Naive thymus-derived CD4-positive, alpha-beta T cell (primary cell): ENCODE measurements at regions not wholly inside any gene's neighbourhood (a gene's known extent, or its start where the extent isn't known, plus 50 kb on each side); places are given as distances from the start of the nearest gene placed in this dataset.
A peak's percentile ranks its signal among the peaks of the same experiment; 100 is the strongest.

Source experiments
- ATAC-seq: fragments of 150-1000 bp; cut with Tn5 transposase; 2 replicates; pipeline ENCODE4 v1.10.0; 2021; ENCODE audit warnings: mild to moderate bottlenecking, moderate library complexity
- CTCF ChIA-PET: fragments of 350-600 bp; sonication (Branson Sonifier 250); formaldehyde crosslinking; loops from one replicate; lab custom pipeline; 2021; ENCODE audit warnings: antibody characterized with exemption; lab: Charles Lee
- POLR2A ChIA-PET: fragments of 350-600 bp; sonication (Branson Sonifier 250); formaldehyde crosslinking; loops from one replicate; lab custom pipeline; 2021; ENCODE audit warnings: antibody characterized with exemption, inconsistent platforms; lab: Charles Lee
- DNase-seq, 9 donors: peaks; one replicate each; pipeline versions ENCODE4 v3.0.0 to v3.0.0-alpha.2; 2020 to 2022; ENCODE audit warnings: mixed read lengths in 1 of 9
- H3K27ac ChIP-seq: one replicate; pipeline ENCODE4 v1.7.0; 2013; ENCODE audit warnings: mild to moderate bottlenecking, low read depth, low read length, moderate library complexity
- H3K27me3 ChIP-seq, 2 donors: one replicate each; pipeline ENCODE4 v1.7.0; 2013; ENCODE audit warnings: low read length in 2 of 2, mild to moderate bottlenecking in 2 of 2, moderate library complexity in 2 of 2; ENCODE audit not compliant: control insufficient read depth in 2 of 2, insufficient read depth in 2 of 2
- H3K36me3 ChIP-seq, 3 experiments: 1 replicate in 2 of 3; 2 replicates in 1 of 3; pipeline ENCODE4 v1.7.0; 2013; ENCODE audit warnings: low read length in 3 of 3, mild to moderate bottlenecking in 3 of 3, moderate library complexity in 1 of 3; ENCODE audit not compliant: insufficient read depth in 3 of 3, control insufficient read depth in 2 of 3
- H3K4me1 ChIP-seq, 2 donors: one replicate each; pipeline ENCODE4 v1.7.0; 2013; ENCODE audit warnings: low read length in 2 of 2, mild to moderate bottlenecking in 2 of 2, moderate library complexity in 1 of 2; ENCODE audit not compliant: control insufficient read depth in 2 of 2, insufficient read depth in 2 of 2
- H3K4me3 ChIP-seq: 2 replicates; pipeline ENCODE4 v1.7.0; 2013; ENCODE audit warnings: mild to moderate bottlenecking, low read length
- H3K9me3 ChIP-seq, 3 experiments: 1 replicate in 2 of 3; 2 replicates in 1 of 3; pipeline ENCODE4 v1.7.0; 2013; ENCODE audit warnings: low read length in 3 of 3; ENCODE audit not compliant: control insufficient read depth in 2 of 3
- H3K27ac Mint-ChIP-seq, 9 donors: one replicate each; pipeline ENCODE4 v1.8.0; 2020 to 2022; ENCODE audit warnings: mixed read lengths in 9 of 9, mild to moderate bottlenecking in 8 of 9, moderate library complexity in 5 of 9, inconsistent platforms in 2 of 9
- H3K27me3 Mint-ChIP-seq, 5 donors: one replicate each; pipeline ENCODE4 v1.8.0; 2021 to 2022; ENCODE audit warnings: mixed read lengths in 5 of 5, mild to moderate bottlenecking in 1 of 5
- H3K36me3 Mint-ChIP-seq, 5 donors: one replicate each; pipeline ENCODE4 v1.8.0; 2020 to 2022; ENCODE audit warnings: mixed read lengths in 5 of 5, mild to moderate bottlenecking in 3 of 5, inconsistent platforms in 1 of 5
- H3K4me1 Mint-ChIP-seq, 7 donors: one replicate each; pipeline ENCODE4 v1.8.0; 2020 to 2022; ENCODE audit warnings: mixed read lengths in 7 of 7, mild to moderate bottlenecking in 3 of 7, inconsistent platforms in 1 of 7
- H3K4me3 Mint-ChIP-seq, 10 donors: one replicate each; pipeline ENCODE4 v1.8.0; 2020 to 2022; ENCODE audit warnings: mild to moderate bottlenecking in 10 of 10, mixed read lengths in 10 of 10, moderate library complexity in 6 of 10, inconsistent platforms in 2 of 10
- H3K9me3 Mint-ChIP-seq, 11 donors: one replicate each; pipeline ENCODE4 v1.8.0; 2020 to 2022; ENCODE audit warnings: mixed read lengths in 11 of 11, mild to moderate bottlenecking in 4 of 11, inconsistent platforms in 1 of 11, moderate library complexity in 1 of 11
- intact Hi-C, 2 donors: fragments of 100-400 bp; cut with micrococcal nuclease; formaldehyde crosslinking; loops; one replicate each; pipeline ENCODE4 v1.15.1; 2023

DNA sequence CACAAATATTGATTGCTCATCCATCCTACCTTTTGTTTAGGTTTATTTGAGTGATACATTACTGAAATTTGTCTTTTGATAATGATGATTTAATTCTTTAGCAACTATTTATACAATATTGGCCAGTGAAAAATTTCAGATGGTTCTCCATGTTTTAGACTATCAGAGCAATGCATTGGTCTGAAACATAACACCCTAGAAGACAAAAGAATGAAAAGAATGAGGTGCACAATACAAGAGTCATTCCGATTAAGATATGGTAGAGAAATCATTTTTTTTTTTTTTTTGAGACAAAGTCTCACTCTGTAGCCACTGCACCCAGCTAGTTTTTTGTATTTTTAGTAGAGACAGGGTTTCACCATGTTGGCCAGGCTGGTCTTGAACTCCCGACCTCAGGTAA is 197.4 kb upstream of the FAM98A start:
- H3K4me1 ChIP-seq, result no peaks in the 10 kb centered on the region
- no peak for ATAC-seq
- peaks cover 0 to 10% (median 2%) of the 10 kb centered on the region in 11 donors for H3K9me3 Mint-ChIP-seq
- peaks cover 0 to 4% (median 0%) of the 10 kb centered on the region in 5 donors for H3K36me3 Mint-ChIP-seq
- H3K9me3 ChIP-seq, result no peaks in the 10 kb centered on the region
- no peaks in the 10 kb centered on the region for H3K4me1 Mint-ChIP-seq
- intact Hi-C loops, result no loop called here
- H3K36me3 ChIP-seq, result no peaks in the 10 kb centered on the region
- ChIA-PET CTCF (no interaction called here), POLR2A (no interaction called here)
- no peak overlapping the region for H3K27ac ChIP-seq
- no peak overlapping the region for H3K4me3 Mint-ChIP-seq
- H3K4me3 ChIP-seq, result no peak overlapping the region
- no peak for DNase-seq
- peaks cover 0 to 9% (median 3%) of the 10 kb centered on the region in 5 donors for H3K27me3 Mint-ChIP-seq
- no peak overlapping the region for H3K27ac Mint-ChIP-seq
- no peaks in the 10 kb centered on the region for H3K27me3 ChIP-seq

DNA sequence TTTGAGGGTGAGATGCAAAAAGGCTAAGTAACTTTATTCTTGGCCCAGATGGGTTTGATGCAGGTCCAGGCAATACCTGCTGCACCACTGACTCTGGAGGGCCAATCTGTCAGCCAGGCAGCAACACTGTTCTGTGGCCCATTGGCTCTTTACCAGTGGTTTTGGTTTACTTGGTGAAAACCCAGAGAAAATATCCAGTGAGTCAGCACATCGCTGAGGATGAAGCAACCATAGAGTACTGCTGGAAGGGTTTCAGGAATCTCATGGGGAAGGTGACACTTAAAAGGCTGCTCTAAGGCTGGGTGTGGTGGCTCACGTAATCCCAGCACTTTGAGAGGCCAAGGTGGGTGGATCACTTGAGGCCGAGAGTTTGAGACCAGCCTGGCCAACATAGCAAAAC is 192.5 kb upstream of the FAM98A start:
- Mint-ChIP-seq H3K4me1 (no peaks in the 10 kb centered on the region), H3K36me3 (peaks cover 0 to 4% (median 0%) of the 10 kb centered on the region in 5 donors), H3K27ac (no peak overlapping the region), H3K4me3 (no peak overlapping the region), H3K27me3 (peaks cover 0 to 10% (median 3%) of the 10 kb centered on the region in 5 donors), H3K9me3 (peaks cover 0 to 4% (median 0%) of the 10 kb centered on the region in 11 donors)
- DNase-seq, result no peak
- no peaks in the 10 kb centered on the region for H3K9me3 ChIP-seq
- ChIA-PET POLR2A (no interaction called here), CTCF (no interaction called here)
- H3K4me1 ChIP-seq, result no peaks in the 10 kb centered on the region
- no peak for ATAC-seq
- no peak overlapping the region for H3K4me3 ChIP-seq
- intact Hi-C loops, result no loop called here
- H3K36me3 ChIP-seq, result no peaks in the 10 kb centered on the region
- no peaks in the 10 kb centered on the region for H3K27me3 ChIP-seq
- H3K27ac ChIP-seq, result no peak overlapping the region

DNA sequence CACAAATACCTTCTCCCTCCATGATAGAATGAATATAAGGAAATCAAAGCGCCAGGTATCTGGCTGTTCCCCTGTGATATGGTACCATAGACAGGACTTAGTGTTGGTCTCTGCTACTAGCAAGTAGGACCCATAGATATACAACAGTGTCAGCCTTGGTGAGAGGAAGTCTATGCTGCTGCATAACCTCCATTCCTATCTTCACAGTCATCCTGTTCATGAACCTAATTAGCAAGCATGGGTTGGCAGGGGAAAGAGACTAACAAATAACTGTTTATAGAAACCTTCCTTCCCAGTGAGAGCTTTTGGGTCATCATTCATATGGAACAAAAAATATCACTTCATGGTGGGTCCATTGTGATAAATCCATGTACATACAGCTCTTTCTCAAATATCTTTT is 188.9 kb upstream of the FAM98A start:
- H3K4me3 Mint-ChIP-seq, result no peak overlapping the region
- H3K36me3 Mint-ChIP-seq, result peaks cover 0 to 3% (median 0%) of the 10 kb centered on the region in 5 donors
- no peak overlapping the region for H3K27ac Mint-ChIP-seq
- H3K9me3 Mint-ChIP-seq, result peaks cover 0 to 4% (median 0%) of the 10 kb centered on the region in 11 donors
- H3K27me3 Mint-ChIP-seq, result peaks cover 0 to 10% (median 3%) of the 10 kb centered on the region in 5 donors
- H3K36me3 ChIP-seq, result no peaks in the 10 kb centered on the region
- no peaks in the 10 kb centered on the region for H3K27me3 ChIP-seq
- peaks cover 0 to 4% (median 0%) of the 10 kb centered on the region in 7 donors for H3K4me1 Mint-ChIP-seq
- H3K4me1 ChIP-seq, result no peaks in the 10 kb centered on the region
- no peak overlapping the region for H3K4me3 ChIP-seq
- DNase-seq, result no peak
- CTCF ChIA-PET, result no interaction called here
- no peak for ATAC-seq
- no peak overlapping the region for H3K27ac ChIP-seq
- intact Hi-C loops, result no loop called here
- POLR2A ChIA-PET, result no interaction called here
- no peaks in the 10 kb centered on the region for H3K9me3 ChIP-seq

DNA sequence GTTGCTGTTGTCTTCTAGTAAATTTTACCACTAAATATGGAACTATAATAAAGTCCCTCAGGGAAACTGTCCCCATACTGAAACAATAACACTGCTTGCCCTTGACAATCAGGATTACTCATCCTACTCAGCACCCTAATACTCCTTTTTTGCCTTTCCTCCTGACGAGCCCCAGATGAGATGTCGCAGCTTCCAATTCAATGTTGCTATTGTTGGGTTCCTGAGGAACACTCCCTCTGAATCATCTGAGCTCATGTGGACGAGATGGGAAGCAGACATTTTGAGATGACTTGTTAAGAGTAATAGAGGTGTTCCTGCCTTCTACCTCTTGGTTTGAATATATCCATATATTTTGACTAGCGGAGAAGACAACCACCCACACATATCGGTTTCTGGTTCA is 187.8 kb upstream of the FAM98A start:
- H3K36me3 ChIP-seq, result no peaks in the 10 kb centered on the region
- ChIA-PET POLR2A (no interaction called here), CTCF (no interaction called here)
- H3K4me1 Mint-ChIP-seq, result peaks cover 0 to 4% (median 0%) of the 10 kb centered on the region in 7 donors
- ATAC-seq, result no peak
- no peaks in the 10 kb centered on the region for H3K27me3 ChIP-seq
- no peak for DNase-seq
- no peak overlapping the region for H3K4me3 ChIP-seq
- peaks cover 0 to 8% (median 0%) of the 10 kb centered on the region in 5 donors for H3K27me3 Mint-ChIP-seq
- H3K4me1 ChIP-seq, result no peaks in the 10 kb centered on the region
- H3K36me3 Mint-ChIP-seq, result no peaks in the 10 kb centered on the region
- intact Hi-C loops, result no loop called here
- H3K27ac Mint-ChIP-seq, result no peak overlapping the region
- no peaks in the 10 kb centered on the region for H3K9me3 Mint-ChIP-seq
- H3K27ac ChIP-seq, result no peak overlapping the region
- no peak overlapping the region for H3K4me3 Mint-ChIP-seq
- no peaks in the 10 kb centered on the region for H3K9me3 ChIP-seq

DNA sequence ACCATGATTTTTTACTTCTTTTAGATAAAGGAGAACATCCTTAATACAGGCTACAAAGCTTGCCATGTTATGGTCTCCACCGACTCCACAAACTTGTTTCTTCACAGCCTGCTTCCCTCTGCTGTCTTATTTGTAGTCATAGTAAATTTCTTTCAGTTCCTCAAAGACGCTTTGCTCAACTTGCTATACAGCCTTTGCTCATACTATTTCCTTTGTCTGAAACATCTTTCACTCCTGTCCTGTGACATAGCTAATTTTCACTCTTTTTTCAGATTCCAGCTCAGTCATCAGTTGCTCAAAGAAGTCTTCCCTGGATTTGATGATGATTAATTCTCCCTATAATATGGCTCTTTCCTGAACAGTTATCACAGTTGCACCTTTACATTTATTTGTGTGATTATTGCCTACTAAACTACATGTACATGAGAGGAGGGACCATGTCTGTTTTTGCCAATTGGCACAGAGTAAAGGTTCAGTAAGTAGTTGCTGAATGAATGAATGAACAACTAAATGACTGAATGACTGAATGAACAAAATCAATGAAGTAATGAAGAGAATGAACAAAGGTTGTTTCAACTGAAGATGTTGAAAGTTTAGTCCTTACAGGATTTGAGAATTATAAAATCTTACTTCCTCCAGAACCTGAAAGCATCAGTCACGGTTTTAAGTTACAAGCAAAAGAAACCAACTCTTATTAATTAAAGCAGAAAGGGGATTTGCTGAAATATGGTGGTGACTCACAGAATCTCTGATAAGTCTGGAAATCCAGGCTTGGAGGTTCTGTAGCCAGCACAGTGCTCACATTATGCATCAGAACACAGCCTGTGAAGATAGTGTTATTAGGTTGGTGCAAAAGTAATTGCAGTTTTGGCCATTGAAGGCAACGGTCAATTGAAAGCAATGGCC is 186.4 kb upstream of the FAM98A start:
- ATAC-seq (peak; percentile 58), DNase-seq (no peak)
- H3K4me1 ChIP-seq, result no peaks in the 10 kb centered on the region
- H3K36me3 Mint-ChIP-seq, result no peaks in the 10 kb centered on the region
- H3K4me1 Mint-ChIP-seq, result peaks cover 0 to 4% (median 0%) of the 10 kb centered on the region in 7 donors
- H3K4me3 Mint-ChIP-seq, result no peak overlapping the region
- H3K27ac Mint-ChIP-seq, result peak overlapping the region in 1 of 9 donors; percentile 8
- no peak overlapping the region for H3K27ac ChIP-seq
- no peak overlapping the region for H3K4me3 ChIP-seq
- H3K36me3 ChIP-seq, result no peaks in the 10 kb centered on the region
- no peaks in the 10 kb centered on the region for H3K27me3 ChIP-seq
- CTCF ChIA-PET, result no interaction called here
- H3K9me3 ChIP-seq, result no peaks in the 10 kb centered on the region
- intact Hi-C loops, result no loop called here
- H3K9me3 Mint-ChIP-seq, result peaks cover 0 to 3% (median 0%) of the 10 kb centered on the region in 11 donors
- peaks cover 0 to 6% (median 2%) of the 10 kb centered on the region in 5 donors for H3K27me3 Mint-ChIP-seq
- POLR2A ChIA-PET, result no interaction called here

DNA sequence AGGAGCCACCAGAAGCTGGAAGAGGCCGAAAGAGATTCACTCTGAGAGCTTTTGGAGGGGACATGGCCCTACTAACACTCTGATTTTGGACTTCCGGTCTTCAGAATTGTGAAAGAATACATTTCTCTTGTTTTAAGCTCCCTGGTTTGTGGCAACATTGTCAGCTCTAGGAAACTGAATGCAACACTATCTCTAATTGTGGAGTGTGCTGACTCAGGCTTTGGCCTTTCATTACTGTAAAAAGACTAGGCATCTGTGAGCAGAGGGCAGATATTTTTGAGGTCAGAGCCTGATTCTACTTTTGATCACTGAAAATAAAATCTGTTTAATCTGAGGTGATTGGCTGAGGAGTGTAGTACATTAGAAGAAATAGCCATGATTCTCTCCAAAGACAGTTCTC is 185.4 kb upstream of the FAM98A start:
- no peak for ATAC-seq
- H3K4me1 Mint-ChIP-seq, result peaks cover 0 to 4% (median 0%) of the 10 kb centered on the region in 7 donors
- ChIA-PET POLR2A (no interaction called here), CTCF (no interaction called here)
- Histone ChIP-seq H3K27ac (no peak overlapping the region), H3K4me1 (no peaks in the 10 kb centered on the region), H3K36me3 (no peaks in the 10 kb centered on the region), H3K27me3 (no peaks in the 10 kb centered on the region), H3K9me3 (no peaks in the 10 kb centered on the region), H3K4me3 (no peak overlapping the region)
- no peak overlapping the region for H3K27ac Mint-ChIP-seq
- peaks cover 0 to 5% (median 4%) of the 10 kb centered on the region in 5 donors for H3K27me3 Mint-ChIP-seq
- peaks cover 0 to 5% (median 0%) of the 10 kb centered on the region in 11 donors for H3K9me3 Mint-ChIP-seq
- H3K36me3 Mint-ChIP-seq, result no peaks in the 10 kb centered on the region
- intact Hi-C loops, result no loop called here
- DNase-seq, result no peak
- H3K4me3 Mint-ChIP-seq, result no peak overlapping the region
